ENCODE measurements at regions not wholly inside any gene's neighbourhood (a gene's known extent, or its start where the extent isn't known, plus 50 kb on each side); places are given as distances from the start of the nearest gene placed in this dataset.

- no TSS peak for BruUV-seq (replicated peaks)
- CTCF ChIA-PET, result no interaction called here
- Histone ChIP-seq H3K27me3 (replicated peaks; ENCODE audit: control insufficient read depth, insufficient read depth, low read length) (no peaks in the 10 kb centered on the region), H3K9me3 (no peaks in the 10 kb centered on the region), H3K36me3 (ENCODE audit: control insufficient read depth, insufficient read depth, low read length) (no peaks in the 10 kb centered on the region), H3K4me1 (no peaks in the 10 kb centered on the region), H3K4me3 (ENCODE audit: low read depth, low read length) (no peak overlapping the region)
- H3K36me3 Mint-ChIP-seq (ENCODE audit: insufficient read depth, unreplicated experiment), result no peaks in the 10 kb centered on the region
- intact Hi-C loops (cut with micrococcal nuclease; ENCODE audit: unreplicated experiment), result no loop called here
- H3K4me1 Mint-ChIP-seq (ENCODE audit: low read depth, unreplicated experiment), result no peaks in the 10 kb centered on the region
- no peak overlapping the region for H3K4me3 Mint-ChIP-seq (ENCODE audit: unreplicated experiment)
- no peak for DNase-seq
- peaks cover 8% of the 10 kb centered on the region for H3K27me3 Mint-ChIP-seq (ENCODE audit: insufficient read depth, unreplicated experiment)
- H3K9me3 Mint-ChIP-seq (ENCODE audit: unreplicated experiment), result no peaks in the 10 kb centered on the region
- no peak for TF ChIP-seq CTCF (IDR thresholded peaks at IDR 0.05; ENCODE audit: insufficient read depth in 1 of 2, low read depth in 1 of 2, low read length in 1 of 2, severe bottlenecking in 1 of 2, unreplicated experiment in 1 of 2)
- no peak overlapping the region for H3K27ac Mint-ChIP-seq (ENCODE audit: unreplicated experiment)
- POLR2A ChIA-PET, result no interaction called here
Observed at GRCh38 chr9:120066315-120066714, 513.7 kb downstream of the CDK5RAP2 start.

- Histone ChIP-seq H3K9me3 (no peaks in the 10 kb centered on the region), H3K4me3 (ENCODE audit: low read depth, low read length) (no peak overlapping the region), H3K27me3 (replicated peaks; ENCODE audit: control insufficient read depth, insufficient read depth, low read length) (no peaks in the 10 kb centered on the region), H3K4me1 (no peaks in the 10 kb centered on the region), H3K36me3 (ENCODE audit: control insufficient read depth, insufficient read depth, low read length) (no peaks in the 10 kb centered on the region)
- Mint-ChIP-seq H3K4me1 (ENCODE audit: low read depth, unreplicated experiment) (no peaks in the 10 kb centered on the region), H3K9me3 (ENCODE audit: unreplicated experiment) (no peaks in the 10 kb centered on the region), H3K36me3 (ENCODE audit: insufficient read depth, unreplicated experiment) (no peaks in the 10 kb centered on the region), H3K27me3 (ENCODE audit: insufficient read depth, unreplicated experiment) (peaks cover 7% of the 10 kb centered on the region), H3K4me3 (ENCODE audit: unreplicated experiment) (no peak overlapping the region), H3K27ac (ENCODE audit: unreplicated experiment) (no peak overlapping the region)
- no TSS peak for BruUV-seq (replicated peaks)
- no peak for TF ChIP-seq CTCF (IDR thresholded peaks at IDR 0.05; ENCODE audit: insufficient read depth in 1 of 2, low read depth in 1 of 2, low read length in 1 of 2, severe bottlenecking in 1 of 2, unreplicated experiment in 1 of 2)
- CTCF ChIA-PET, result no interaction called here
- intact Hi-C loops (cut with micrococcal nuclease; ENCODE audit: unreplicated experiment), result no loop called here
- no peak for DNase-seq
- POLR2A ChIA-PET, result no interaction called here
Observed at GRCh38 chr9:120065151-120065550, 514.8 kb downstream of the CDK5RAP2 start.

- no TSS peak for BruUV-seq (replicated peaks)
- no peak for TF ChIP-seq CTCF (IDR thresholded peaks at IDR 0.05; ENCODE audit: insufficient read depth in 1 of 2, low read depth in 1 of 2, low read length in 1 of 2, severe bottlenecking in 1 of 2, unreplicated experiment in 1 of 2)
Observed at GRCh38 chr9:120045011-120045410, 535.0 kb downstream of the CDK5RAP2 start.

More at GRCh38 chr9:120045011-120045410, 535.0 kb downstream of the CDK5RAP2 start:
- Mint-ChIP-seq H3K9me3 (ENCODE audit: unreplicated experiment) (no peaks in the 10 kb centered on the region), H3K4me3 (ENCODE audit: unreplicated experiment) (no peak overlapping the region), H3K36me3 (ENCODE audit: insufficient read depth, unreplicated experiment) (no peaks in the 10 kb centered on the region), H3K4me1 (ENCODE audit: low read depth, unreplicated experiment) (no peaks in the 10 kb centered on the region), H3K27ac (ENCODE audit: unreplicated experiment) (no peak overlapping the region), H3K27me3 (ENCODE audit: insufficient read depth, unreplicated experiment) (peaks cover 10% of the 10 kb centered on the region)
- DNase-seq, result no peak
- ChIA-PET POLR2A (no interaction called here), CTCF (no interaction called here)
- Histone ChIP-seq H3K4me3 (ENCODE audit: low read depth, low read length) (no peak overlapping the region), H3K9me3 (no peaks in the 10 kb centered on the region), H3K27me3 (replicated peaks; ENCODE audit: control insufficient read depth, insufficient read depth, low read length) (no peaks in the 10 kb centered on the region; the same call in 1 of the 2 replicates), H3K4me1 (no peaks in the 10 kb centered on the region), H3K36me3 (ENCODE audit: control insufficient read depth, insufficient read depth, low read length) (no peaks in the 10 kb centered on the region)
- intact Hi-C loops (cut with micrococcal nuclease; ENCODE audit: unreplicated experiment), result no loop called here
